Chondrocyte (in vitro differentiated cells): ENCODE measurements at regions not wholly inside any gene's neighbourhood (a gene's known extent, or its start where the extent isn't known, plus 50 kb on each side); places are given as distances from the start of the nearest gene placed in this dataset.

Experiments used
- DNase-seq: peaks from one replicate; pipeline ENCODE4 v3.0.0; 2021; ENCODE audit warnings: mixed read lengths, low spot score
- H3K27ac Mint-ChIP-seq: one replicate; pipeline ENCODE4 v1.8.0; 2021; ENCODE audit warnings: mild to moderate bottlenecking, moderate library complexity, mixed read lengths; ENCODE audit not compliant: unreplicated experiment
- H3K27me3 Mint-ChIP-seq: 2 replicates; pipeline ENCODE4 v1.8.0; 2021; ENCODE audit warnings: low read depth, mixed read lengths
- H3K36me3 Mint-ChIP-seq: 2 replicates; pipeline ENCODE4 v1.8.0; 2021; ENCODE audit warnings: low read depth, mixed read lengths
- H3K4me1 Mint-ChIP-seq: 2 replicates; pipeline ENCODE4 v1.8.0; 2021; ENCODE audit warnings: low read depth, mild to moderate bottlenecking, mixed read lengths
- H3K4me3 Mint-ChIP-seq: one replicate; pipeline ENCODE4 v1.8.0; 2021; ENCODE audit warnings: mild to moderate bottlenecking, moderate library complexity, mixed read lengths; ENCODE audit not compliant: unreplicated experiment
- H3K9me3 Mint-ChIP-seq: 2 replicates; pipeline ENCODE4 v1.8.0; 2021; ENCODE audit warnings: low read depth, mixed read lengths
- TF ChIP-seq, protein P1 (sequence below): fragments of 200-600 bp; sonication (generic); IDR thresholded peaks from 2 replicates; pipeline ENCODE4 v1.5.0; 2021; ENCODE audit warnings: antibody characterized with exemption, mild to moderate bottlenecking, moderate library complexity

DNA sequence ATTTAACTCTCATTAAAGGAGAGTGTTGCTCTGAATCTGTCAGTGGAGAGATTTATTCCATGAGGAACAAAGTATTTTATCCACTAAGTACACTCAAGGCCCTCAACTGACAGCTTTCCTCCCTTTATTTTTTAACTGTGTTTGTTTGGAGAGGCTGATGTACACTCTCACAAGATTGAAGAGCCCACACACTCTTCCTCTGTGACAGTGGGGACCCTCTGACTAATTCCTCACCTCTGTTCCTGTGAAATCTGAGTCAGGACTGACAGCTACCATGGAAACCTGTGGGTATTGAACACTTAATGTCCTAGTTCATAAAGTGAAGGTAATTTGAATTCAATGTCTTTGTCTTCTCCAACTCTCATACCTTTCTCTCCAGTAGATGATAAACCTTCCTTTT, 189.8 kb upstream of the PITRM1 start:
- H3K27me3 Mint-ChIP-seq: no peaks in the 10 kb centered on the region
- TF ChIP-seq, protein P1, sequence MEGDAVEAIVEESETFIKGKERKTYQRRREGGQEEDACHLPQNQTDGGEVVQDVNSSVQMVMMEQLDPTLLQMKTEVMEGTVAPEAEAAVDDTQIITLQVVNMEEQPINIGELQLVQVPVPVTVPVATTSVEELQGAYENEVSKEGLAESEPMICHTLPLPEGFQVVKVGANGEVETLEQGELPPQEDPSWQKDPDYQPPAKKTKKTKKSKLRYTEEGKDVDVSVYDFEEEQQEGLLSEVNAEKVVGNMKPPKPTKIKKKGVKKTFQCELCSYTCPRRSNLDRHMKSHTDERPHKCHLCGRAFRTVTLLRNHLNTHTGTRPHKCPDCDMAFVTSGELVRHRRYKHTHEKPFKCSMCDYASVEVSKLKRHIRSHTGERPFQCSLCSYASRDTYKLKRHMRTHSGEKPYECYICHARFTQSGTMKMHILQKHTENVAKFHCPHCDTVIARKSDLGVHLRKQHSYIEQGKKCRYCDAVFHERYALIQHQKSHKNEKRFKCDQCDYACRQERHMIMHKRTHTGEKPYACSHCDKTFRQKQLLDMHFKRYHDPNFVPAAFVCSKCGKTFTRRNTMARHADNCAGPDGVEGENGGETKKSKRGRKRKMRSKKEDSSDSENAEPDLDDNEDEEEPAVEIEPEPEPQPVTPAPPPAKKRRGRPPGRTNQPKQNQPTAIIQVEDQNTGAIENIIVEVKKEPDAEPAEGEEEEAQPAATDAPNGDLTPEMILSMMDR: no peak
- no peaks in the 10 kb centered on the region for H3K36me3 Mint-ChIP-seq
- no peaks in the 10 kb centered on the region for H3K4me1 Mint-ChIP-seq
- no peak overlapping the region for H3K27ac Mint-ChIP-seq
- peaks cover 7% of the 10 kb centered on the region for H3K9me3 Mint-ChIP-seq
- no peak overlapping the region for H3K4me3 Mint-ChIP-seq
- DNase-seq: no peak

DNA sequence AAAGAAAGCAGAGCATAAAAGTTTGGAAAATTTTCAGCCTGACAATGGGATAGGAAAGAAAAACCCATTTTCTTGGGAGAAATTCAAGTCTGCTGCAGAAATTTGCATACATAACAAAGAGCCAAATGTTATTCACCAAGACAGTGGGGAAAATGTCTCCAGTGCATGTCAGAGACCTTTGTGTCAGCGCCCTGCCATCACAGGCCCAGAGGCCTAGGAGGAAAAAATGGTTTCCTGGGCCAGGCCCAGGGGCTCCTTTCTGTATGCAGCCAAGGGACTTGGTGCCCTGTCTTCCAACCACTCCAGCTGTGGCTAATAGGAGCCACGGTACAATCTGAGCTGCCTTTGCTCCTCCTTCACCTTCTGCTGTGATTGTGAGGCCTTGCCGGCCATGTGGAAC, 189.1 kb upstream of the PITRM1 start:
- H3K4me1 Mint-ChIP-seq: no peaks in the 10 kb centered on the region
- peaks cover 7% of the 10 kb centered on the region for H3K9me3 Mint-ChIP-seq
- H3K27me3 Mint-ChIP-seq: no peaks in the 10 kb centered on the region
- TF ChIP-seq, protein P1: no peak
- no peak overlapping the region for H3K4me3 Mint-ChIP-seq
- DNase-seq: no peak
- H3K27ac Mint-ChIP-seq: no peak overlapping the region
- no peaks in the 10 kb centered on the region for H3K36me3 Mint-ChIP-seq

DNA sequence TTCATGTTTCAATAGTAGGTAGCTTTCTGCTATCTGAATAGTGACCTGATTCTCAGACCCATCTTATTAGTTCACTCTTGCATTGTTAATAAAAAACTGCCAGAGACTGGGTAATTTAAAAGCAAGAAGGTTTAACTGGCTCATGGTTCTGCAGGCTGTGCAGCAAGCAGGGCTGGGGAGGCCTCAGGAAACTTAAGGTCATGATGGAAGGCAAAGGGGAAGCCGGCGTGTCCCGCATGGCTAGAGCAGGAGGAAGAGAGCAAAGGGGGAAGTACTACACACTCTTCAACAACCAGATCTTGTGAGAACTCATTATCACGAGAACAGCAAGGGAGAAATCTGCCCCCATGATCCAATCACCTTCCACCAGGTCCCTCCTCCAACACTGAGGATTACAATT, 185.2 kb upstream of the PITRM1 start:
- TF ChIP-seq, protein P1: no peak
- H3K4me1 Mint-ChIP-seq: peaks cover 16% of the 10 kb centered on the region
- no peak for DNase-seq
- H3K9me3 Mint-ChIP-seq: peaks cover 7% of the 10 kb centered on the region
- H3K27ac Mint-ChIP-seq: no peak overlapping the region
- H3K4me3 Mint-ChIP-seq: no peak overlapping the region
- no peaks in the 10 kb centered on the region for H3K27me3 Mint-ChIP-seq
- no peaks in the 10 kb centered on the region for H3K36me3 Mint-ChIP-seq

DNA sequence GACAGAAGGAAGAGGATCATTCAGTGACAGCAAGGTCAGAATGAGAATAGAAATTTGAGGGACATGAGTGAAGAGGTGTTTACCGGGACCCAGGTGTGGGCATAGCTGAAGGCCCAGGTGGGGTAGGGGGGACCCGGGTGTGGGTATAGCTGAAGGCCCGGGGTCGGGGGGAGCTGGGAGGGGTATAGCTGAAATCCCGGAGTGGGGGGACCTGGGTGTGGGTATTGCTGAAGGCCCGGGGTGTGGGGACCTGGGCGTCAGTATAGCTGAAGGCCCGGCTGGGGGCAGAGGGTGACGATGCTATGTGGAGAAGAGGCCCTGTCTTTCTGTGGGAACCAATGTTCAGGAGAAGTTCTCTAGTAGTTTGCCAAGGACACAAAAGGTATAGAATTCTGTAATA, 183.0 kb upstream of the PITRM1 start:
- Mint-ChIP-seq H3K4me1 (peaks cover 17% of the 10 kb centered on the region), H3K9me3 (no peaks in the 10 kb centered on the region), H3K36me3 (no peaks in the 10 kb centered on the region), H3K27me3 (no peaks in the 10 kb centered on the region), H3K27ac (no peak overlapping the region), H3K4me3 (no peak overlapping the region)
- DNase-seq: no peak
- TF ChIP-seq, protein P1: no peak

DNA sequence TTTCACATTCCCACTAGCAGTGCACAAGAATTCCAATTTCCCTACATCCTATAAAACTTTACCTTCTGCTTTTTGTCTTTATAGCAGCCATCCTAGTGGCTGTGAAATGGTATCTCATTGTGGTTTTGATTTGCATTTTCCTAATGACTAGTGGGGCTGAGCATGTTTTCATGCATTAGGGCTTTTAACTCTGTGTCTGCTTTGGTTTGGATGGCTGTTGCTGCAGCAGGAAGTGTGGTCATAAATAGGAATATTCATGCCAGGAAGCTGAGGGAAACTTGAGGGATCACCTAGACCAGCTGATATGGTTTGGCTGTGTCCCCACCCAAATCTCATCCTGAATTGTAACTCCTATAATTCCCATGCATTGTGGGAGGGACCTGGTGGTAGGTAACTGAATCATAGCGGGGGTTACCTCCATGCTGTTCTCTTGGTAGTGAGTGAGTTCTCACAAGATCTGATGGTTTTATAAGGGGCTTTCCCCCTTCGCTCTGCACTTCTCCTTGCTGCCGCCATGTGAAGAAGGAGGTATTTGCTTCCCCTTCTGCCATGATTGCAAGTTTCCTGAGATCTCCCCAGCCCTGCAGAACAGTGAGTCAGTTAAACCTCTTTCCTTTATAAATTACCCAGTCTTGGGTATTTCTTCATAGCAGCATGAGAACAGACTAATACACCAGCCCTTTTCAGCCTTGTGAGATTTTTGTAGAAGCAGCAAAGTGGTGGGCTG, 181.8 kb upstream of the PITRM1 start:
- no peaks in the 10 kb centered on the region for H3K36me3 Mint-ChIP-seq
- DNase-seq: no peak
- no peak overlapping the region for H3K4me3 Mint-ChIP-seq
- no peaks in the 10 kb centered on the region for H3K27me3 Mint-ChIP-seq
- H3K9me3 Mint-ChIP-seq: no peaks in the 10 kb centered on the region
- peaks cover 17% of the 10 kb centered on the region for H3K4me1 Mint-ChIP-seq
- TF ChIP-seq, protein P1: no peak
- H3K27ac Mint-ChIP-seq: no peak overlapping the region
